Fibroblast of skin of abdomen (primary cell): ENCODE measurements at regions not wholly inside any gene's neighbourhood (a gene's known extent, or its start where the extent isn't known, plus 50 kb on each side); places are given as distances from the start of the nearest gene placed in this dataset.

ENCODE experiments used
- DNase-seq: peaks from one replicate; pipeline ENCODE4 v3.0.0-alpha.2; 2013

- DNase-seq: no peak
These were observed 602.1 kb upstream of the TMEM132C start for GRCh38 chr12:127664901-127665300.

- peak; percentile 69 for DNase-seq
These were observed 599.8 kb upstream of the TMEM132C start for GRCh38 chr12:127667131-127667685.

- DNase-seq: no peak
These were observed 596.7 kb upstream of the TMEM132C start for GRCh38 chr12:127670294-127670693.

GRCh38 chr12:127670796-127671195, 596.2 kb upstream of the TMEM132C start:
- DNase-seq: no peak

- DNase-seq: no peak
These were observed 591.0 kb upstream of the TMEM132C start for GRCh38 chr12:127675936-127676335.

- peak; percentile 81 for DNase-seq
These were observed 589.3 kb upstream of the TMEM132C start for GRCh38 chr12:127677537-127678131.

- no peak for DNase-seq
These were observed 588.0 kb upstream of the TMEM132C start for GRCh38 chr12:127678945-127679344.

GRCh38 chr12:127680516-127680915, 586.5 kb upstream of the TMEM132C start:
- DNase-seq: peak; percentile 36

GRCh38 chr12:127681151-127681754, 585.7 kb upstream of the TMEM132C start:
- no peak for DNase-seq

GRCh38 chr12:127685491-127685890, 581.5 kb upstream of the TMEM132C start:
- no peak for DNase-seq

- peak; percentile 46 for DNase-seq
These were observed 581.0 kb upstream of the TMEM132C start for GRCh38 chr12:127685931-127686330.

GRCh38 chr12:127687181-127687580, 579.8 kb upstream of the TMEM132C start:
- no peak for DNase-seq

- DNase-seq: no peak
These were observed 578.0 kb upstream of the TMEM132C start for GRCh38 chr12:127688906-127689428.

- no peak for DNase-seq
These were observed 576.8 kb upstream of the TMEM132C start for GRCh38 chr12:127690161-127690560.

GRCh38 chr12:127696963-127697362, 570.0 kb upstream of the TMEM132C start:
- no peak for DNase-seq

GRCh38 chr12:127703026-127703425, 563.9 kb upstream of the TMEM132C start:
- no peak for DNase-seq

GRCh38 chr12:127711108-127711507, 555.9 kb upstream of the TMEM132C start:
- DNase-seq: no peak

- no peak for DNase-seq
These were observed 554.4 kb upstream of the TMEM132C start for GRCh38 chr12:127712561-127712960.

GRCh38 chr12:127716166-127716565, 550.8 kb upstream of the TMEM132C start:
- DNase-seq: no peak

- peak; percentile 27 for DNase-seq
These were observed 549.7 kb upstream of the TMEM132C start for GRCh38 chr12:127717278-127717677.

- no peak for DNase-seq
These were observed 546.6 kb upstream of the TMEM132C start for GRCh38 chr12:127720334-127720733.

- DNase-seq: no peak
These were observed 544.4 kb upstream of the TMEM132C start for GRCh38 chr12:127722611-127723010.

GRCh38 chr12:127723251-127723650, 543.7 kb upstream of the TMEM132C start:
- DNase-seq: no peak

GRCh38 chr12:127726671-127727315, 540.2 kb upstream of the TMEM132C start:
- DNase-seq: no peak
